B cell (primary cell): ENCODE measurements at regions not wholly inside any gene's neighbourhood (a gene's known extent, or its start where the extent isn't known, plus 50 kb on each side); places are given as distances from the start of the nearest gene placed in this dataset.

ENCODE experiments used
- ATAC-seq: fragments of 200-7000 bp; cut with Tn5 transposase; one replicate; pipeline ENCODE4 v1.10.0; 2021; ENCODE audit warnings: low read depth, mild to moderate bottlenecking, moderate number of reproducible peaks, moderate library complexity
- CTCF ChIA-PET: fragments of 350-600 bp; sonication (Branson Sonifier 250); formaldehyde crosslinking; loops from one replicate; lab custom pipeline; 2021; ENCODE audit warnings: antibody characterized with exemption, inconsistent platforms; lab: Charles Lee
- POLR2A ChIA-PET: fragments of 350-600 bp; sonication (Branson Sonifier 250); formaldehyde crosslinking; loops from one replicate; lab custom pipeline; 2021; ENCODE audit warnings: antibody characterized with exemption; lab: Charles Lee
- DNase-seq: peaks from one replicate; pipeline ENCODE4 v3.0.0; 2013
- H2AFZ ChIP-seq: 2 replicates; pipeline ENCODE4 v1.6.1; 2012; ENCODE audit warnings: mild to moderate bottlenecking, low read depth, low read length; ENCODE audit not compliant: insufficient read depth, poor library complexity, severe bottlenecking
- H3K27ac ChIP-seq, 2 donors: 1 replicate in 1 of 2; 2 replicates in 1 of 2; pipeline ENCODE4 v1.5.1; 2012 to 2013; ENCODE audit warnings: low read length in 2 of 2, mild to moderate bottlenecking in 2 of 2, moderate library complexity in 1 of 2
- H3K27me3 ChIP-seq, 4 experiments: fragments of 200-600 bp in 1 of 4; sonication (generic) in 1 of 4; replicated peaks in 1 of 4; 1 replicate in 2 of 4; 2 replicates in 2 of 4; pipeline versions ENCODE4 v1.6.1 to v1.7.0; 2013 to 2016; ENCODE audit warnings: low read length in 3 of 4, mild to moderate bottlenecking in 2 of 4, mixed read lengths in 1 of 4, moderate library complexity in 1 of 4; ENCODE audit not compliant: insufficient read depth in 4 of 4, control insufficient read depth in 3 of 4; ENCODE audit errors: control extremely low read depth in 1 of 4
- H3K36me3 ChIP-seq, 2 experiments: replicated peaks in 1 of 2; 1 replicate in 1 of 2; 2 replicates in 1 of 2; pipeline versions ENCODE4 v1.6.1 to v1.7.1; 2013; ENCODE audit warnings: low read length in 1 of 2; ENCODE audit not compliant: insufficient read depth in 2 of 2, control insufficient read depth in 1 of 2; ENCODE audit errors: control extremely low read depth in 1 of 2, extremely low read depth in 1 of 2
- H3K4me1 ChIP-seq, 2 donors: fragments of 200-600 bp in 1 of 2; sonication (generic) in 1 of 2; 1 replicate in 1 of 2; 2 replicates in 1 of 2; pipeline versions ENCODE4 v1.5.1 to v1.6.1; 2013 to 2017; ENCODE audit warnings: low read length in 2 of 2; ENCODE audit not compliant: control insufficient read depth in 2 of 2, insufficient read depth in 2 of 2
- H3K4me2 ChIP-seq: replicated peaks from 2 replicates; pipeline ENCODE3; 2012; ENCODE audit warnings: mild to moderate bottlenecking, low read depth, low read length; ENCODE audit not compliant: poor library complexity, severe bottlenecking
- H3K4me3 ChIP-seq, 5 experiments: fragments of 200-600 bp in 1 of 5; sonication (generic) in 1 of 5; 1 replicate in 3 of 5; 2 replicates in 2 of 5; pipeline versions ENCODE4 v1.5.1 to v1.7.0; 2011 to 2016; ENCODE audit warnings: low read length in 4 of 5, mild to moderate bottlenecking in 4 of 5, low read depth in 2 of 5, control low read depth in 1 of 5, moderate library complexity in 1 of 5; ENCODE audit not compliant: insufficient read depth in 1 of 5; ENCODE audit errors: control extremely low read depth in 1 of 5, extremely low read depth in 1 of 5
- H3K79me2 ChIP-seq: fragments of 200-600 bp; sonication (generic); one replicate; pipeline ENCODE4 v1.6.0; 2016; ENCODE audit warnings: low read length; ENCODE audit not compliant: control insufficient read depth, insufficient read depth
- H3K9ac ChIP-seq: fragments of 200-600 bp; sonication (generic); 2 replicates; pipeline ENCODE4 v1.6.1; 2017; ENCODE audit warnings: mild to moderate bottlenecking, low read length, moderate library complexity
- H3K9me3 ChIP-seq, 3 donors: one replicate each; pipeline versions ENCODE4 v1.6.1 to v1.7.1; 2013; ENCODE audit warnings: low read length in 2 of 3; ENCODE audit not compliant: control insufficient read depth in 2 of 3, insufficient read depth in 1 of 3; ENCODE audit errors: control extremely low read depth in 1 of 3
- H4K20me1 ChIP-seq: 2 replicates; pipeline ENCODE4 v1.6.0; 2012; ENCODE audit warnings: mild to moderate bottlenecking, low read length; ENCODE audit not compliant: insufficient read depth, control insufficient read depth, poor library complexity, severe bottlenecking
- H3K27ac Mint-ChIP-seq: one replicate; pipeline ENCODE4 v1.8.0; 2021; ENCODE audit warnings: mixed read lengths
- H3K27me3 Mint-ChIP-seq: one replicate; pipeline ENCODE4 v1.8.0; 2021; ENCODE audit warnings: mixed read lengths
- H3K4me1 Mint-ChIP-seq: one replicate; pipeline ENCODE4 v1.8.0; 2021; ENCODE audit warnings: mixed read lengths
- H3K4me3 Mint-ChIP-seq: one replicate; pipeline ENCODE4 v1.8.0; 2021; ENCODE audit warnings: mixed read lengths
- H3K9me3 Mint-ChIP-seq: one replicate; pipeline ENCODE4 v1.8.0; 2022; ENCODE audit warnings: mixed read lengths; ENCODE audit not compliant: insufficient read depth
- CTCF ChIP-seq: fragments of 200-600 bp; IDR thresholded peaks from one replicate; pipeline ENCODE4 v1.8.0; 2022; ENCODE audit warnings: antibody characterized with exemption, mild to moderate bottlenecking
- EZH2 ChIP-seq: IDR thresholded peaks from 2 replicates; pipeline ENCODE4 v1.6.1; 2012; ENCODE audit warnings: borderline replicate concordance, low read depth, mild to moderate bottlenecking, moderate library complexity, low read length; ENCODE audit not compliant: insufficient read depth, poor library complexity, severe bottlenecking
- WGBS: methylation state at CpG from one replicate; pipeline ENCODE4 v1.1.5; 2013; ENCODE audit warnings: missing lambda C conversion rate; ENCODE audit not compliant: insufficient coverage; 5-methylcytosine and 5-hydroxymethylcytosine counted together
- intact Hi-C: fragments of 100-400 bp; cut with micrococcal nuclease; formaldehyde crosslinking; loops from one replicate; pipeline ENCODE4 v1.10.0; 2022

- no peak overlapping the region for H3K4me3 ChIP-seq
- H3K79me2 ChIP-seq = no peaks in the 10 kb centered on the region
- no peak overlapping the region for H3K9ac ChIP-seq
- no peak overlapping the region for H3K4me2 ChIP-seq
- 86% methylated on average over 12 of the region's 17 CpGs for WGBS
- H3K27ac Mint-ChIP-seq = no peak overlapping the region
- H4K20me1 ChIP-seq = no peaks in the 10 kb centered on the region
- H3K4me1 ChIP-seq = no peaks in the 10 kb centered on the region
- no peak overlapping the region for H3K4me3 Mint-ChIP-seq
- no peak for TF ChIP-seq CTCF
- TF ChIP-seq EZH2 = no peak
- H3K27me3 Mint-ChIP-seq = peaks cover 11% of the 10 kb centered on the region
- peaks cover 0 to 4% (median 0%) of the 10 kb centered on the region in 3 donors for H3K9me3 ChIP-seq
- ChIA-PET POLR2A (no interaction called here), CTCF (no interaction called here)
- intact Hi-C loops = no loop called here
- ATAC-seq (no peak), DNase-seq (no peak)
- H3K27me3 ChIP-seq = no peaks in the 10 kb centered on the region
- H3K27ac ChIP-seq = no peak overlapping the region
- no peaks in the 10 kb centered on the region for H3K9me3 Mint-ChIP-seq
- no peaks in the 10 kb centered on the region for H3K36me3 ChIP-seq
- no peaks in the 10 kb centered on the region for H3K4me1 Mint-ChIP-seq
- no peak overlapping the region for H2AFZ ChIP-seq
These were observed 68.2 kb upstream of the FAM181A start for GRCh38 chr14:93858896-93859295.

GRCh38 chr14:93857500-93858283, 69.4 kb upstream of the PRIMA1 start:
- H3K4me3 Mint-ChIP-seq = no peak overlapping the region
- H3K4me1 Mint-ChIP-seq = no peaks in the 10 kb centered on the region
- no peaks in the 10 kb centered on the region for H3K36me3 ChIP-seq
- TF ChIP-seq CTCF = no peak
- no peak for TF ChIP-seq EZH2
- H3K27me3 ChIP-seq = no peaks in the 10 kb centered on the region
- CTCF ChIA-PET = interaction anchor here (0.5 kb wide), 1 partner anchor 145 kb away, joined by 3 read pairs; no protein-coding TSS in a partner anchor
- H2AFZ ChIP-seq = no peak overlapping the region
- no peak overlapping the region for H3K4me2 ChIP-seq
- no peak overlapping the region for H3K9ac ChIP-seq
- H3K4me1 ChIP-seq = no peaks in the 10 kb centered on the region
- intact Hi-C loops = no loop called here
- ATAC-seq (no peak), DNase-seq (no peak)
- WGBS = 66% methylated on average over 11 of the region's 12 CpGs
- no peaks in the 10 kb centered on the region for H3K9me3 Mint-ChIP-seq
- H3K27me3 Mint-ChIP-seq = peaks cover 17% of the 10 kb centered on the region
- H3K9me3 ChIP-seq = peaks cover 0 to 4% (median 0%) of the 10 kb centered on the region in 3 donors
- H4K20me1 ChIP-seq = no peaks in the 10 kb centered on the region
- POLR2A ChIA-PET = no interaction called here
- no peaks in the 10 kb centered on the region for H3K79me2 ChIP-seq
- no peak overlapping the region for H3K4me3 ChIP-seq
- H3K27ac Mint-ChIP-seq = no peak overlapping the region
- H3K27ac ChIP-seq = no peak overlapping the region
